Brain microvascular endothelial cell (primary cell): ENCODE measurements at regions not wholly inside any gene's neighbourhood (a gene's known extent, or its start where the extent isn't known, plus 50 kb on each side); places are given as distances from the start of the nearest gene placed in this dataset.

Source experiments
- DNase-seq: peaks from one replicate; pipeline ENCODE4 v3.0.0-alpha.2; 2020
- H3K27ac ChIP-seq: fragments of 250-450 bp; sonication (Bioruptor Pico); 2 replicates; pipeline ENCODE4 v1.5.1; 2020; ENCODE audit warnings: mild to moderate bottlenecking, moderate library complexity
- H3K27me3 ChIP-seq: fragments of 250-450 bp; sonication (Bioruptor Pico); replicated peaks from 2 replicates; pipeline ENCODE4 v1.5.1; 2020; ENCODE audit warnings: mild to moderate bottlenecking
- H3K36me3 ChIP-seq: fragments of 250-450 bp; sonication (Bioruptor Pico); replicated peaks from 2 replicates; pipeline ENCODE4 v1.5.1; 2020; ENCODE audit warnings: mild to moderate bottlenecking
- H3K4me3 ChIP-seq: 2 replicates; pipeline ENCODE4 v1.5.1; 2011; ENCODE audit warnings: low read depth, mild to moderate bottlenecking, control low read depth, low read length, moderate library complexity
- in situ Hi-C: cut with HindIII; loops from 2 replicates; pipeline ENCODE4 v1.10.0; 2017; ENCODE audit warnings: low sequenced_read_pairs, low pct_ligation_motif_present
- TF ChIP-seq, protein P1 (sequence below): IDR thresholded peaks from 2 replicates; pipeline ENCODE4 v1.5.1; 2011; ENCODE audit warnings: low read depth, mild to moderate bottlenecking, moderate library complexity, low read length, control low read depth, inconsistent platforms; ENCODE audit errors: missing control alignments

GRCh38 chrX:39149761-39150160, 348.5 kb downstream of the MID1IP1 start:
- peak; percentile 36 for DNase-seq
- no peak overlapping the region for H3K4me3 ChIP-seq
- H3K36me3 ChIP-seq: no peaks in the 10 kb centered on the region
- in situ Hi-C loops: no loop called here
- no peak overlapping the region for H3K27ac ChIP-seq
- H3K27me3 ChIP-seq: no peaks in the 10 kb centered on the region
- TF ChIP-seq, protein P1, sequence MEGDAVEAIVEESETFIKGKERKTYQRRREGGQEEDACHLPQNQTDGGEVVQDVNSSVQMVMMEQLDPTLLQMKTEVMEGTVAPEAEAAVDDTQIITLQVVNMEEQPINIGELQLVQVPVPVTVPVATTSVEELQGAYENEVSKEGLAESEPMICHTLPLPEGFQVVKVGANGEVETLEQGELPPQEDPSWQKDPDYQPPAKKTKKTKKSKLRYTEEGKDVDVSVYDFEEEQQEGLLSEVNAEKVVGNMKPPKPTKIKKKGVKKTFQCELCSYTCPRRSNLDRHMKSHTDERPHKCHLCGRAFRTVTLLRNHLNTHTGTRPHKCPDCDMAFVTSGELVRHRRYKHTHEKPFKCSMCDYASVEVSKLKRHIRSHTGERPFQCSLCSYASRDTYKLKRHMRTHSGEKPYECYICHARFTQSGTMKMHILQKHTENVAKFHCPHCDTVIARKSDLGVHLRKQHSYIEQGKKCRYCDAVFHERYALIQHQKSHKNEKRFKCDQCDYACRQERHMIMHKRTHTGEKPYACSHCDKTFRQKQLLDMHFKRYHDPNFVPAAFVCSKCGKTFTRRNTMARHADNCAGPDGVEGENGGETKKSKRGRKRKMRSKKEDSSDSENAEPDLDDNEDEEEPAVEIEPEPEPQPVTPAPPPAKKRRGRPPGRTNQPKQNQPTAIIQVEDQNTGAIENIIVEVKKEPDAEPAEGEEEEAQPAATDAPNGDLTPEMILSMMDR: peak; percentile 81

- H3K4me3 ChIP-seq: no peak overlapping the region
- H3K36me3 ChIP-seq: no peaks in the 10 kb centered on the region
- H3K27me3 ChIP-seq: no peaks in the 10 kb centered on the region
- TF ChIP-seq, protein P1: no peak
- in situ Hi-C loops: no loop called here
- DNase-seq: no peak
- no peak overlapping the region for H3K27ac ChIP-seq
Measured at GRCh38 chrX:39150220-39150619, 349.0 kb downstream of the MID1IP1 start.

DNA sequence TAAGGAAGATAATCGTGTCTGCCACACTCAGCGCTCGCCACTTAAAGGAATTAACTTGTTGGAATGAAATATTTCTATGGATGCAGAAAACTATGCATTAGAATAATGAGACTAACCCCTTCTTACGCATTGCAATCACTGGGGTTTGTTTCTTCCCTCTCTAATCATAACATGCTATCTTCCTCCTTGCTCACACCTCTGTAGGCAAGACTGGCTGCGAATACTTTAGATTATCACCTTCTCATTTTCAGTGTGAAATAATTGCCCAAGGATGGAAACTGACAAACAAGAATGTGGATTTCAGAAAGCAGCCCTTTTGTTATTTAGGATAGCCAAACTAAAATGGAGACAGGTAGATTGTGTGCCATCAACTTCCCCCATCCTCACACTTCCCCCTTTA, 349.4 kb downstream of the MID1IP1 start:
- DNase-seq: no peak
- no peaks in the 10 kb centered on the region for H3K36me3 ChIP-seq
- in situ Hi-C loops: no loop called here
- no peak overlapping the region for H3K4me3 ChIP-seq
- no peak overlapping the region for H3K27ac ChIP-seq
- no peaks in the 10 kb centered on the region for H3K27me3 ChIP-seq
- TF ChIP-seq, protein P1: no peak

DNA sequence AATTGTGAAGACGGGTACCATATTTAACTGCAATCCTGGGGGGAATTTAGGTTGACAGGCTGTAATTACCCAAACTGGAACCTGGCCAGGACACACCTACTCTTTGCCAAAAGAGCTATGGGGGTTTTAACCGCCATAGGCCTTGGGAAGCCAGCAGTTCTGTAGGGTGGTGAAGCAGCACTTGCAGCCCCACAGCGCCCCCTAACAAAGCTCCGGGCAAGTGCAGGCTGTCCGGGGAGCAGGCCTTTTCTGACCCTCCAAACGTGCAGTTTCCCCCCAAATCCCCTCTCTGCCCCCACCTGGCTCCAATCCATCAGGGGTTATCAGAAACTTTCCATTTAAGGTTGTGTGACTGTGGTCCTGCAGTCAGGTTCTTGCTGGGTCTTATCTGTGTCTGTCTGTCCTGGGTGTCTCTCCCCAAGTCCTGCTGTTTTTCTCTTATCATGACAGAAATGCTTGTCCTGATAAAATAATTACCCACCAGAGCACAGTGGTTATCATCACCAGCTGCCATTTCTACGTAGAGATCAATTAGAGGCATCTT, 350.9 kb downstream of the MID1IP1 start:
- no peak for DNase-seq
- H3K27me3 ChIP-seq: no peaks in the 10 kb centered on the region
- in situ Hi-C loops: no loop called here
- no peak overlapping the region for H3K4me3 ChIP-seq
- TF ChIP-seq, protein P1: peak; percentile 73
- H3K27ac ChIP-seq: no peak overlapping the region
- no peaks in the 10 kb centered on the region for H3K36me3 ChIP-seq

DNA sequence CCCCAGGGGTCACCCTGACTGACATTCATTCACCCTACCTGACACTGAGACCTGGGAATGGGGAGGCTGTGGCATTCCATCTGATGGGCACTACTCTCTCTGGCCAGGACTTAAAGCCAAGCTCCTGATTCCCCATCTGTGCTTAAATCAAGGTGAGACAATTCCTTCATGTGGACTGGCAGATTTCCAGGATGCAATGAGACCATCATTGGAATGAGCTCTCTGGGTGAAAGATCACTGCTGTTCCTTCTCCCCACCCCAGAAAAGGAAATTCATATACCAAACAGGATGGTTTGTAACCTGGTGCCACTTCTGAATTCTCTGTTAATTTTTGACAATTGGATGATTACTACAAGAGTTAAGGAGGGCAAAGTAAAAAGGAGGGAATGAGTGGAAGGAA, 354.8 kb downstream of the MID1IP1 start:
- no peaks in the 10 kb centered on the region for H3K36me3 ChIP-seq
- no peaks in the 10 kb centered on the region for H3K27me3 ChIP-seq
- H3K27ac ChIP-seq: no peak overlapping the region
- no peak overlapping the region for H3K4me3 ChIP-seq
- in situ Hi-C loops: no loop called here
- TF ChIP-seq, protein P1: no peak
- DNase-seq: no peak

- Histone ChIP-seq H3K4me3 (no peak overlapping the region), H3K36me3 (no peaks in the 10 kb centered on the region), H3K27ac (no peak overlapping the region), H3K27me3 (no peaks in the 10 kb centered on the region)
- in situ Hi-C loops: no loop called here
- no peak for DNase-seq
- TF ChIP-seq, protein P1: no peak
Measured at GRCh38 chrX:39157006-39157405, 355.7 kb downstream of the MID1IP1 start.
